ENCODE measurements at regions not wholly inside any gene's neighbourhood (a gene's known extent, or its start where the extent isn't known, plus 50 kb on each side); places are given as distances from the start of the nearest gene placed in this dataset.

- TF ChIP-seq USF1 (IDR thresholded peaks at IDR 0.05; ENCODE audit: borderline replicate concordance, low read depth) (no peak), RXRA (IDR thresholded peaks at IDR 0.05; ENCODE audit: borderline replicate concordance, low read depth) (no peak), RFX5 (IDR thresholded peaks at IDR 0.05; ENCODE audit: low read length) (no peak), MEF2A (IDR thresholded peaks at IDR 0.05; ENCODE audit: borderline replicate concordance, low read depth) (no peak), MXI1 (IDR thresholded peaks at IDR 0.05; ENCODE audit: low read depth, low read length) (no peak)
- CTCF ChIA-PET = interaction anchor here (0.6 kb wide), 1 partner anchor 98 kb away, joined by 3 read pairs; no protein-coding TSS in a partner anchor
- no peaks in the 10 kb centered on the region for H3K79me2 ChIP-seq (ENCODE audit: insufficient read depth)
- H3K27me3 ChIP-seq (ENCODE audit: insufficient read depth) = no peaks in the 10 kb centered on the region
- H3K4me1 ChIP-seq (ENCODE audit: control insufficient read depth in 1 of 2, insufficient read depth in 2 of 2, low read depth in 1 of 2, low read length in 1 of 2) = peaks cover 8 to 11% of the 10 kb centered on the region in 2 experiments; a peak in 3 of 4 replicates
- no peak overlapping the region for H3K27ac ChIP-seq (ENCODE audit: low read depth in 2 of 2, low read length in 1 of 2)
- POLR2A ChIA-PET = no interaction called here
- no peaks in the 10 kb centered on the region for H3F3A ChIP-seq (replicated peaks; ENCODE audit: insufficient read depth)
- no peak for DNase-seq
- no peaks in the 10 kb centered on the region for H3K9me2 ChIP-seq
- H3K9me3 ChIP-seq = no peaks in the 10 kb centered on the region
- H4K20me1 ChIP-seq (ENCODE audit: insufficient read depth) = no peaks in the 10 kb centered on the region
- no peak overlapping the region for H3K9ac ChIP-seq
- no peak overlapping the region for H3K4me3 ChIP-seq (ENCODE audit: low read depth in 2 of 2, low read length in 1 of 2)
- H3K4me2 ChIP-seq = no peak overlapping the region
- no peak overlapping the region for H2AFZ ChIP-seq (ENCODE audit: low read depth)
- 89% methylated on average over 15 of the region's 20 CpGs for WGBS (ENCODE audit: low lambda C conversion rate)
- H3K36me3 ChIP-seq (replicated peaks in 1 of 2; ENCODE audit: control insufficient read depth in 1 of 2, insufficient read depth in 2 of 2, low read length in 1 of 2) = no peaks in the 10 kb centered on the region
Observed at GRCh38 chr2:238638100-238638981, 209.5 kb upstream of the TWIST2 start.

- CTCF ChIA-PET = interaction anchor here (1.6 kb wide), 1 partner anchor 30 kb away, joined by 3 read pairs; no protein-coding TSS in a partner anchor
- no peaks in the 10 kb centered on the region for H4K20me1 ChIP-seq (ENCODE audit: insufficient read depth)
- peaks cover 11 to 14% of the 10 kb centered on the region in 2 experiments; a peak in 3 of 4 replicates for H3K4me1 ChIP-seq (ENCODE audit: control insufficient read depth in 1 of 2, insufficient read depth in 2 of 2, low read depth in 1 of 2, low read length in 1 of 2)
Observed at GRCh38 chr2:238638982-238639628, 208.8 kb upstream of the TWIST2 start.

More at GRCh38 chr2:238638982-238639628, 208.8 kb upstream of the TWIST2 start:
- H3K9me3 ChIP-seq = no peaks in the 10 kb centered on the region
- H3K4me2 ChIP-seq = no peak overlapping the region
- no peaks in the 10 kb centered on the region for H3K79me2 ChIP-seq (ENCODE audit: insufficient read depth)
- no peak overlapping the region for H3K4me3 ChIP-seq (ENCODE audit: low read depth in 2 of 2, low read length in 1 of 2)
- H3K27ac ChIP-seq (ENCODE audit: low read depth in 2 of 2, low read length in 1 of 2) = no peak overlapping the region
- no peak for DNase-seq
- POLR2A ChIA-PET = no interaction called here
- no peak overlapping the region for H2AFZ ChIP-seq (ENCODE audit: low read depth)
- H3K36me3 ChIP-seq (replicated peaks in 1 of 2; ENCODE audit: control insufficient read depth in 1 of 2, insufficient read depth in 2 of 2, low read length in 1 of 2) = no peaks in the 10 kb centered on the region
- no peak overlapping the region for H3K9ac ChIP-seq
- peaks cover 3% of the 10 kb centered on the region for H3F3A ChIP-seq (replicated peaks; ENCODE audit: insufficient read depth)
- H3K9me2 ChIP-seq = no peaks in the 10 kb centered on the region
- WGBS (ENCODE audit: low lambda C conversion rate) = 85% methylated on average over 17 of the region's 17 CpGs
- TF ChIP-seq NFIC (IDR thresholded peaks at IDR 0.05; ENCODE audit: borderline replicate concordance) (no peak), EZH2phosphoT487 (IDR thresholded peaks at IDR 0.05; ENCODE audit: borderline replicate concordance, low read depth) (no peak), FOSL2 (IDR thresholded peaks at IDR 0.05; ENCODE audit: borderline replicate concordance, low read depth) (no peak), GABPA (IDR thresholded peaks at IDR 0.05; ENCODE audit: low read depth) (no peak), MXI1 (IDR thresholded peaks at IDR 0.05; ENCODE audit: low read depth, low read length) (no peak), SIN3A (IDR thresholded peaks at IDR 0.05; ENCODE audit: borderline replicate concordance, low read depth, low read length) (no peak), SMC3 (IDR thresholded peaks at IDR 0.05; ENCODE audit: low read depth, low read length) (no peak), FOXJ3 (CRISPR knock-in tag; IDR thresholded peaks at IDR 0.05) (no peak), FOXM1 (IDR thresholded peaks at IDR 0.05; ENCODE audit: low read depth) (no peak), POLR2AphosphoS5 (IDR thresholded peaks at IDR 0.05; ENCODE audit: low read depth, low read length) (no peak), MAX (IDR thresholded peaks at IDR 0.05; ENCODE audit: low read depth) (no peak), EP300 (IDR thresholded peaks at IDR 0.05; ENCODE audit: borderline replicate concordance in 1 of 2, low read depth in 1 of 2, low read length in 1 of 2) (no peak), TEAD4 (IDR thresholded peaks at IDR 0.05; ENCODE audit: borderline replicate concordance, insufficient read depth) (no peak), RXRA (IDR thresholded peaks at IDR 0.05; ENCODE audit: borderline replicate concordance, low read depth) (no peak), GATA2 (CRISPR knock-in tag; IDR thresholded peaks at IDR 0.05) (no peak), CTCF (IDR thresholded peaks at IDR 0.05) (no peak), YY1 (IDR thresholded peaks at IDR 0.05; ENCODE audit: low read depth) (no peak)
- H3K27me3 ChIP-seq (ENCODE audit: insufficient read depth) = no peaks in the 10 kb centered on the region

All from SK-N-SH (cell line).